Renal cortical epithelial cell (primary cell): ENCODE measurements at regions not wholly inside any gene's neighbourhood (a gene's known extent, or its start where the extent isn't known, plus 50 kb on each side); places are given as distances from the start of the nearest gene placed in this dataset.

Experiments used
- DNase-seq: peaks from one replicate; pipeline ENCODE4 v3.0.0-alpha.2; 2011; ENCODE audit warnings: low read depth

DNA sequence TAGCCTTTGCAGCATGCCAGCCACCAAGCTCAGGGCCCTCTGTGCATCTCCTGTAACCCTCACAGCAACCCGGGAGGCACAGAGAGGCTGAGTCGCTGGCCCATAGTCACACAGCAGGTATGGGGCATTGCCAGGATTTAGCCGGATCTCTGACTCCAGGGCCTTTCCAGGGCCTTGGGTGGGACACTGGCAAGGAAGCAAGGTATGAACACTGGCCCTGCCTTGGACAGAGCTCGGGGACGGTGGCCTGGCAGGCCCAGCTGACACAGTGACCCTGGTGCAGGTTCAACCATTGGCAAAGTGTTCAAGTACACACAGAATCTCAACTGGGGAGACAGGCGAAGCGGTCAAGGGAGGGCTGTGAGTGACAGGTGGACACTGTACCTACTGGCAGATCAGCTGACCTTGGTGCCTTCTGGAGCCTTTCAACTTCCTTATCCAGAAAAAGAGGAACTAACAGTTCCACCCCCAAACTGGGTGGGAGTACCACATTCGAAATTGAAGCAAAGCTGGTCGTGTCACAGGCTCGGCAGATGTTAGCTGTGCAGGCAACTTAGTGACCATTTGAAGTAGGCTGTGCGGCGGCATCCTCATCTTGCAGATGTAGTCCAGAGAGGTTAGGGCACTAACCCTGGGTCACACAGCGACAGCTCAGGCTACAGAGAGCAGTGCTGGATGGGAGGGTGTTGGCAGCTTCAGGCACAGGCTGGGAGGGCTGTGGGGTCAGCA lies 287.4 kb downstream of the SEC14L1 start:
- no peak for DNase-seq

DNA sequence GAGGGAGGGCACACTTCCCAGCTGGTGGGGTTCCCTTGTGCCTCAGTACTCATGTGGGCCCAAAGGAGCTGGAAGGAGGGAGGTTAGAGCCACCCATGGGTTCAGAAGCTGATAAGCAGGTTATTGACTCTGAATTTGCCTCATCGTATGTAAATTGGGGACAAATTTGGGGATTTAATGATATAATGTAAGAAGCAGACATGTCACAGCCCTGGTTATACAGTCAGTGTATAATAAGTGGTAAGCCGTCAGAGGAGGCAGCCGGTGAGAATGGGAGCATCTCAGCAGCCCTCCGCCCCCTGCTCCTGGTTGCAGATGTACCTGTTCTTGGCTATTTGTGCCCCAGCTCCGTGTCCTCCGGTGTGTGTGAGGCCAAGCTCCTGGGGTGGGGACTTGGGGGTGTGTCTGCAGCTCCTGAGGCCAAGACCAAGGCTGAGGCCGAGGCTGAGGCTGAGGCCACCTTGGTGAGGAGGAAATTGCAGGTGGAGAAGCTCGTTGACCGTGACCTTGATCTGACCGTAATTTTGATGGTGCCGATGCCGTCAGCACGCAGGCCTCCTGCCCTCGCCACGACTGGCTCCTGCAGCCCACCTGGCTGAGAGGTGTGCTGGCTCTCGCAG lies 288.1 kb downstream of the SEC14L1 start:
- no peak for DNase-seq

GRCh38 chr17:77429369-77429968 lies 288.7 kb downstream of the SEC14L1 start:
- DNase-seq: no peak

DNA sequence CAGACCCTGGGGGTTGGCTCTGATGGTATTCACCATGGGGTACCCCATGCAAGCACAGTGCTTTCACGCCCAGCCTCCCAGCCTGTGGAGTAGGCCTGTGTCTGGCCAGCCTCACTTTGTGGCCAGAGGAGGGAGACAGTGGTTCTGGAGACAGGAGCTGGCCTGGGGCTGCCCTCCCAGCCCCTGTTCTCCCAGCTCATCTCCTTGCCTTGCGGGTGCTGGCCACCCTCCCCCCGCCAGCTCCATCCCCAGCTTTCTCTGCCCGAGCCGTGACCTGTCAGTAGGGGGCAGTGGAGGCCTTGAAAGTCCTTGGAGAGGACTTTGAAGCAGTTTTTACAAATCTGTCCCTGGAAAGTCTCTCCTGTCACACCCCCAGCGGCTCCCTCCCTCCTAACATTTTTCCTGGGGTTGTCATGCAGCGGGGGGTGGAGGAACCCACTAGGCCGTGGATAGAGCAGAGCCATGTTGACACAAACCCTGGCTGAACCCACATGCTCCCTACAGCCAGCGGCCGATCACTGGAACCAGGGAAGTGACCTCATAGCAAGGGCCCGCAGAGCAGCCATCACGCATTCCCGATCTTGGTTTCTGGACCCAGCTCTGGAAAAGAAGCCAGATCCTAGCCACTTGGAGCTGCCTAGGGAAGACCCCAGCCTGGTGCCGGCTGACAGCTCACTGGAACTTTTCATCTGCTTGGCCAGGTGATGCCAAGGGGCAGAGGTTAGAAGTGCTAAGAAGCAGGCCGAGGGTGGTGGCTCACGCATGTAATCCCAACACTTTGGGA lies 289.4 kb downstream of the SEC14L1 start:
- peak; percentile 95 for DNase-seq

DNA sequence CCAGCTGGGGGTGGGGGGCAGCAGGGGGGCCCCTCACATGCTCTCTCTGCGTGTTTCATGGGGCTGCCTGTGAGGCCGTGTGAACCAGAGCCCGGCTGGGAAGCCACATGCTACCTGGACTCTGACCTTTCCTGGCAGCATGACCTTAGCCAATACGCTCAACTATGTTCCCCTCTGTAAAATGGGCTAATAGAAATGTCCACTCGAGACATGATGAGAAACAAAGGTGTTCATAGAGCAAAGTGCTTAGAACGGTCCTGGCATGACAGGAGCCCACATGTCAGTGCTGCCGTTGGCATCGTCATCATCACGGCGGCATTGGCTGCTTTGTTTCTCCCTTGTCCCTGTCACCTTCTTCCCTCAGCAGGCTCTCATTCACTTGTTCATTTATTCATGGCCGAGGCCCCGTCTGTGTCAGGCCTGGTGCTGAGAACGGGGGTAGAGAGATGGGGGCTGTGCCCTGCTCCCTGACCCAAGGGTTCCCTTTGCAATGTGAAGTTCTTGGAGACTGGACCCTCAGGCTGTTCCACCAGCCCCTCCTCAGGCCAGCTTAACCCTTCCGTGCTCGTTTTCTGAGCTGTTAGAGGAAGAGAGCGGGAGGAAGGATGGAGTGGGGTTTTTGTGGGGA lies 291.4 kb downstream of the SEC14L1 start:
- DNase-seq: no peak

- no peak for DNase-seq
These were observed 292.0 kb downstream of the SEC14L1 start for GRCh38 chr17:77432742-77433141.

- no peak for DNase-seq
These were observed 292.8 kb downstream of the SEC14L1 start for GRCh38 chr17:77433385-77434135.

- DNase-seq: no peak
These were observed 293.7 kb downstream of the SEC14L1 start for GRCh38 chr17:77434136-77435114.

GRCh38 chr17:77435272-77436057 lies 294.7 kb downstream of the SEC14L1 start:
- no peak for DNase-seq

- no peak for DNase-seq
These were observed 295.3 kb downstream of the SEC14L1 start for GRCh38 chr17:77436058-77436442.

- no peak for DNase-seq
These were observed 295.7 kb downstream of the SEC14L1 start for GRCh38 chr17:77436481-77436880.

DNA sequence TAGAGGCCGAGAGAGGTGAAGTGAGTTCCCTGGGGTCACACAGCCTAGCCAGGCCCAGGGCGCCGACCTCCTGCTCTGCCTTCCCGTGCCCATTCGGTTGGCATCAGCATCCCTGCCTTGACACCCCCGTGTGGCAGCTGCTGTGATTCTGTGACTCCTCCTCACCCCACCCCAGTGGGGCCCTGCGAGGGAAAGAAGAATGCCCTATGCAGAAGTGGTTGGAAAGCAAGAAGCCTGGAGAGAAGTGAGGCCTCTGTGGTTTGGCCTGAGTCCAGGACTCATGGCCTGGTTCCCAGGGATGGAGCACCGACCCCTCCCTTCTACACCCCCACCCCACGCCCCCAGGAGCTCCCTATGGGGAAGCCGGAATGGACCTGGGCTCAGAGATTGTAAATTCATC lies 296.2 kb downstream of the SEC14L1 start:
- DNase-seq: no peak

GRCh38 chr17:77437747-77438146 lies 297.0 kb downstream of the SEC14L1 start:
- DNase-seq: no peak

DNA sequence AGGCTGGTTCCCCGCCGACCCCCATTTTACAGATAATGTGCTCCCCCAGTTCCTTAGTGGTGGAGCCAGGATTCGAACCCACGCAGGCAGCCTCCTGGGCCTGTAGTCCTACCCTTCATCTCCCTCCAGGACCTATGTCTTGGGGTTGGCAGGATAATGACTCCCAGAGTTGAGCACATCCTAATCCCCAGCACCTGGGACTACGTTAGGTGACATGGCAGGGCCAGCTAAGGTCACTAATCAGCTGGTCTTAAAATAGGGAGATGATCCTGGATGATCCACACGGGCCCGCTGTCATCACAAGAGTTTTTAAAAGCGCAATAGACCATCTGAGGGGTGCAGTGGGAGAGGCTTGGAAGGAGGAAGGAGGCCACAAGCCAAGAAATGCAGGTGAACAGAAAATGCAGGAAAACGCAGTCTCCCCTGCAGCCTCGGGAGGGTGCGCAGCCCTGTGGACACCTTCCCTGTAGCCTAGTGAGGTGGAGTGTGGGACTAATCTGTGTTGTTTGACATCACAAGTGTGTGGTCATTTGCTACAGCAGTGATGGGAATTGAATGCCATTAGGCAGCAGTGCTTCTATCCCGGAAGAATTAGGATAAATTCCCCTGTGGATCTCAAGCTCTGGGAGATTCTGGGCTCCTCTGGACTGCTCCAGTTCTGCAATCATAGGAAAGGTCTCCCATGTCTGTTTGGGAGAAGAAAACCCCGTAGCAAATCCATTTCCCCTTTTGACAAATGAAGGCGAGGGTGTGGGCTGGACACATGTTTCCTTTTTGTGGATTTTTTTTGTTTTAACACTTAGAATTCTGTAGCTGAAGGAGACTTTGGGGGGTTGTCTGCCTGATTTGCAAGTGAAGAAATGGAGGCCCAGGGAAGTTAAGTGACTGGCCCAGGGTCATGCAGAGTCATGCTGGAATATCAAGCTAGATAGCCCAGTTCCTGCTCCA lies 297.7 kb downstream of the SEC14L1 start:
- no peak for DNase-seq

DNA sequence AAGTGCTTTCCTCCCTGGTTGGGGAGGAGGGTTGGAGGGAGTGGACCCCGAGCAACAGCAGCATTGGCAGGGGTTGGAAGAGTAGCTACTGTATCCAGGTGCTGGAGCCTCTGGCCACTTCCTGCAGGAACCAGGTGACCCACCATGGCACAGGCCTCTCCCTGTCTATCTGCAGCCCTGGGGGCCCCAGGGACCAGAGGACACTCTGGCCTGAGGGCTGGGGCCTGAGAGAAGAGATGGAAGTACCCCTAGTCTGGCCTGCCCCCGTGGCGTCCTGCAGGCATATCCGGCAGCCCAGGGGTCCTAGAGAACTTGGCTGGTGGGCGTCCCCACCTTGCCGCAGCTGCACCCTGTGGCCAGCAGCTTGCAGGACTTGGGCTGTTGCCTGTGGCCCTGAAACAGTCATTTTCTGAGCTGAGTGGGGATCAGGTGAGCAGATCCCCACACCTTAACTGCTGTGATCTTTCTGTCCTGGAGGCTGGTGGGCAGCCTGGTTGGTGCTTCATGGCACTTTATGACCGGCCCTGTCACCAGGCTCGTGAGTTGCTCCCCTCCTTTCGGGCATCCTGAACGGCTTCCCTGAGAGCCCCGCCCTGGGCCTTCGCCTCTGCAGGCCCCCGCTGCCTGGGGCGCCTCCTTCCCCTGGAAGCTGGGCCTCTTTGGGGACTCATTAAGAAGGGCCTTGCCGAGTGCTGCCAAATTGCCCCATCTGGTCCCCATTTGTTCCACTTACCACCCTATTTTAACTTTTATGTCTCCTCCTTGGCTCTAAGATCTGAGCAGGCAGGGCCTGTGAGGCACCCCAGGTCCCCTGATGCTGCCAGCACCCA lies 298.6 kb downstream of the SEC14L1 start:
- DNase-seq: no peak

DNA sequence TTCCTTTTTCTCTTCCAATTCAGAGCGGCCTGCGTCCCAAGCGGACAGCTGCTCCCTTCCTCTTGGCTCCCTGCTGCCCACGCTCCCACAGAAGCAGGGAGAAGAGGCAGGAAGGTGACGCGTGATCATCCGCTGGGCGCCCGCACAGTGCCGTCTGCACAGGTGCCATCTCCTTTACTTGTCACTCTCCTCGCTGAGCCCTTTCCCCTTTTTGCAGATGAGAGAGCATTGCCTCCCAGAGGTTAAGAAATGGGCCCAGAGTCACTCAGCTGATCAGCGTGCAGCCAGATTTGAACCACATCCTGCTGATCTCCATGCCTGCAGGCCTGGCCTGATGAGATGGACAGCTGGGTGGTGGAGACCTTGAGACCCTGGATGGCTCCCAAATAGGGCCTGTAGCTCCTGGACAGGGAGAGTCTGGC lies 299.8 kb downstream of the SEC14L1 start:
- no peak for DNase-seq
